PC-3 (cell line): ENCODE measurements at regions not wholly inside any gene's neighbourhood (a gene's known extent, or its start where the extent isn't known, plus 50 kb on each side); places are given as distances from the start of the nearest gene placed in this dataset.

Source experiments
- ATAC-seq: fragments of 200-7000 bp; cut with Tn5 transposase; 2 replicates; pipeline ENCODE4 v1.9.1; 2020; ENCODE audit warnings: mild to moderate bottlenecking, moderate library complexity
- BruUV-seq: library from RNA; stranded (reverse); fragments of 400-500 nt; replicated peaks from 2 replicates; lab custom pipeline; 2021; lab: Mats Ljungman, UMichigan
- CTCF ChIA-PET: fragments of 300-600 bp; sonication (Branson Sonifier 250); formaldehyde crosslinking; loops from one replicate; lab custom pipeline; 2022; ENCODE audit warnings: antibody characterized with exemption; lab: Charles Lee
- POLR2A ChIA-PET: fragments of 300-600 bp; sonication (Branson Sonifier 250); formaldehyde crosslinking; loops from one replicate; lab custom pipeline; 2022; ENCODE audit warnings: antibody characterized with exemption; ENCODE audit not compliant: unreplicated experiment; lab: Charles Lee
- DNase-seq: peaks from one replicate; pipeline ENCODE4 v3.0.0-alpha.2; 2015
- H2AFZ ChIP-seq: fragments of 300-600 bp; sonication (generic); 2 replicates; pipeline ENCODE4 v1.6.0; 2016; ENCODE audit warnings: antibody characterized with exemption, low read length
- H3F3A ChIP-seq: fragments of 300-600 bp; sonication (generic); one replicate; pipeline ENCODE4 v1.6.0; 2017; ENCODE audit warnings: antibody characterized with exemption, low read length, control low read depth, mild to moderate bottlenecking; ENCODE audit not compliant: unreplicated experiment
- H3K27ac ChIP-seq: fragments of 300-600 bp; sonication (generic); 2 replicates; pipeline ENCODE4 v1.5.1; 2016; ENCODE audit warnings: mild to moderate bottlenecking, low read length
- H3K27me3 ChIP-seq: fragments of 300-600 bp; sonication (generic); 2 replicates; pipeline ENCODE4 v1.6.1; 2016; ENCODE audit warnings: low read length, mixed read lengths
- H3K36me3 ChIP-seq: fragments of 300-600 bp; sonication (generic); 2 replicates; pipeline ENCODE4 v1.6.1; 2016; ENCODE audit warnings: low read depth, mixed run types, low read length, mixed read lengths
- H3K4me1 ChIP-seq: fragments of 300-600 bp; sonication (generic); 2 replicates; pipeline ENCODE4 v1.5.1; 2016; ENCODE audit warnings: low read length; ENCODE audit not compliant: insufficient read depth
- H3K4me2 ChIP-seq: fragments of 300-600 bp; sonication (generic); 2 replicates; pipeline ENCODE4 v1.6.0; 2016; ENCODE audit warnings: low read length
- H3K4me3 ChIP-seq: fragments of 300-600 bp; sonication (generic); 2 replicates; pipeline ENCODE4 v1.5.1; 2016; ENCODE audit warnings: mild to moderate bottlenecking, low read length, mixed read lengths
- H3K79me2 ChIP-seq: fragments of 300-600 bp; sonication (generic); 2 replicates; pipeline ENCODE4 v1.6.1; 2017; ENCODE audit warnings: low read length, mixed read lengths
- H3K9ac ChIP-seq: fragments of 300-600 bp; sonication (generic); 2 replicates; pipeline ENCODE4 v1.6.0; 2016; ENCODE audit warnings: mild to moderate bottlenecking, low read length
- H3K9me2 ChIP-seq: fragments of 300-600 bp; sonication (generic); replicated peaks from 2 replicates; pipeline ENCODE4 v1.6.1; 2016; ENCODE audit warnings: mixed run types, low read length, mixed read lengths
- H3K9me3 ChIP-seq: fragments of 300-600 bp; sonication (generic); 2 replicates; pipeline ENCODE4 v1.6.1; 2016; ENCODE audit warnings: low read length, mixed read lengths
- H4K20me1 ChIP-seq: fragments of 300-600 bp; sonication (generic); 2 replicates; pipeline ENCODE4 v1.6.1; 2016; ENCODE audit warnings: low read length, mixed read lengths
- CTCF ChIP-seq: fragments of 300-600 bp; sonication (generic); conservative IDR thresholded peaks from 2 replicates; pipeline ENCODE4 v1.5.1; 2017; ENCODE audit warnings: antibody characterized with exemption, low read depth, mild to moderate bottlenecking, low read length
- EZH2 ChIP-seq: fragments of 300-600 bp; sonication (generic); IDR thresholded peaks from one replicate; pipeline ENCODE4 v1.6.1; 2017; ENCODE audit warnings: antibody characterized with exemption, mild to moderate bottlenecking, low read length; ENCODE audit not compliant: unreplicated experiment
- EZH2phosphoT487 ChIP-seq: fragments of 300-600 bp; sonication (generic); IDR thresholded peaks from 2 replicates; pipeline ENCODE4 v1.6.1; 2018; ENCODE audit warnings: mild to moderate bottlenecking, antibody characterized with exemption, low read length, borderline replicate concordance
- intact Hi-C: fragments of 100-400 bp; cut with micrococcal nuclease; formaldehyde crosslinking; loops from 2 replicates; pipeline ENCODE4 v1.9.0; 2023

- Histone ChIP-seq H3K4me1 (no peaks in the 10 kb centered on the region), H3K9me2 (no peaks in the 10 kb centered on the region), H3K27ac (no peak overlapping the region), H2AFZ (no peak overlapping the region), H3K36me3 (no peaks in the 10 kb centered on the region), H3K27me3 (no peaks in the 10 kb centered on the region), H3K9me3 (no peaks in the 10 kb centered on the region), H3K79me2 (no peaks in the 10 kb centered on the region), H3K4me2 (no peak overlapping the region), H3F3A (no peaks in the 10 kb centered on the region), H3K4me3 (no peak overlapping the region), H4K20me1 (no peaks in the 10 kb centered on the region), H3K9ac (no peak overlapping the region)
- CTCF ChIA-PET, result no interaction called here
- intact Hi-C loops, result no loop called here
- BruUV-seq, result no TSS peak
- no peak for TF ChIP-seq EZH2phosphoT487
- no peak for TF ChIP-seq EZH2
- TF ChIP-seq CTCF, result no peak
- no peak for ATAC-seq
- DNase-seq, result no peak
- POLR2A ChIA-PET, result no interaction called here
These were observed 1305.3 kb upstream of the CELF2 start for GRCh38 chr10:9712393-9712792.

GRCh38 chr10:9719246-9719645 lies 1298.4 kb upstream of the CELF2 start:
- H3K36me3 ChIP-seq, result no peaks in the 10 kb centered on the region
- H3K4me1 ChIP-seq, result no peaks in the 10 kb centered on the region
- no peaks in the 10 kb centered on the region for H3K9me3 ChIP-seq
- intact Hi-C loops, result no loop called here
- no peaks in the 10 kb centered on the region for H3F3A ChIP-seq
- H3K4me2 ChIP-seq, result no peak overlapping the region
- no peaks in the 10 kb centered on the region for H3K27me3 ChIP-seq
- ATAC-seq, result no peak
- no peaks in the 10 kb centered on the region for H3K79me2 ChIP-seq
- H3K9ac ChIP-seq, result no peak overlapping the region
- H2AFZ ChIP-seq, result no peak overlapping the region
- H3K9me2 ChIP-seq, result no peaks in the 10 kb centered on the region
- ChIA-PET POLR2A (no interaction called here), CTCF (no interaction called here)
- no TSS peak for BruUV-seq
- DNase-seq, result no peak
- no peak overlapping the region for H3K27ac ChIP-seq
- H3K4me3 ChIP-seq, result no peak overlapping the region
- H4K20me1 ChIP-seq, result no peaks in the 10 kb centered on the region
- no peak for TF ChIP-seq EZH2phosphoT487
- TF ChIP-seq CTCF, result no peak
- TF ChIP-seq EZH2, result no peak

- H3K4me1 ChIP-seq, result no peaks in the 10 kb centered on the region
- H3K79me2 ChIP-seq, result no peaks in the 10 kb centered on the region
- no peaks in the 10 kb centered on the region for H3K9me3 ChIP-seq
- H3K27me3 ChIP-seq, result no peaks in the 10 kb centered on the region
- no peak overlapping the region for H3K9ac ChIP-seq
- ATAC-seq (no peak), DNase-seq (no peak)
- no peaks in the 10 kb centered on the region for H4K20me1 ChIP-seq
- no peaks in the 10 kb centered on the region for H3K9me2 ChIP-seq
- H3K4me2 ChIP-seq, result no peak overlapping the region
- H3K27ac ChIP-seq, result no peak overlapping the region
- no peak overlapping the region for H3K4me3 ChIP-seq
- POLR2A ChIA-PET, result no interaction called here
- TF ChIP-seq CTCF (no peak), EZH2 (no peak), EZH2phosphoT487 (no peak)
- no peaks in the 10 kb centered on the region for H3F3A ChIP-seq
- no TSS peak for BruUV-seq
- no peak overlapping the region for H2AFZ ChIP-seq
- CTCF ChIA-PET, result no interaction called here
- no peaks in the 10 kb centered on the region for H3K36me3 ChIP-seq
- intact Hi-C loops, result no loop called here
These were observed 1283.9 kb upstream of the CELF2 start for GRCh38 chr10:9733766-9734165.
